Fibroblast of peridontal ligament (primary cell): ENCODE measurements at regions not wholly inside any gene's neighbourhood (a gene's known extent, or its start where the extent isn't known, plus 50 kb on each side); places are given as distances from the start of the nearest gene placed in this dataset.
A peak's percentile ranks its signal among the peaks of the same experiment; 100 is the strongest.
"Not testable (repeated sequence)": the region's sequence is repeated elsewhere in the genome, so short reads cannot be mapped to it uniquely, and the experiment has no call there.

Experiments used
- DNase-seq: peaks from one replicate; pipeline ENCODE4 v3.0.0-alpha.2; 2010; ENCODE audit errors: extremely low read depth

GRCh38 chr1:208465786-208466590 lies 221.8 kb upstream of the PLXNA2 start:
- no peak for DNase-seq

- DNase-seq: no peak
Observed at GRCh38 chr1:208467151-208467780, 223.1 kb upstream of the PLXNA2 start.

GRCh38 chr1:208475449-208475848 lies 231.3 kb upstream of the PLXNA2 start:
- DNase-seq: peak; percentile 74

GRCh38 chr1:208475951-208476845 lies 232.0 kb upstream of the PLXNA2 start:
- peak; percentile 43 for DNase-seq

- no peak for DNase-seq
Observed at GRCh38 chr1:208476846-208477170, 232.6 kb upstream of the PLXNA2 start.

GRCh38 chr1:208479435-208479834 lies 235.3 kb upstream of the PLXNA2 start:
- DNase-seq: no peak

GRCh38 chr1:208485512-208485911 lies 241.3 kb upstream of the PLXNA2 start:
- DNase-seq: no peak

- DNase-seq: no peak
Observed at GRCh38 chr1:208486677-208487076, 242.5 kb upstream of the PLXNA2 start.

GRCh38 chr1:208488432-208488831 lies 244.2 kb upstream of the PLXNA2 start:
- not testable (repeated sequence) for DNase-seq

GRCh38 chr1:208496467-208497371 lies 252.5 kb upstream of the PLXNA2 start:
- no peak for DNase-seq

GRCh38 chr1:208497866-208498541 lies 253.8 kb upstream of the PLXNA2 start:
- DNase-seq: no peak

- no peak for DNase-seq
Observed at GRCh38 chr1:208499026-208499425, 254.8 kb upstream of the PLXNA2 start.

GRCh38 chr1:208499601-208500000 lies 255.4 kb upstream of the PLXNA2 start:
- DNase-seq: no peak

GRCh38 chr1:208500375-208500774 lies 256.2 kb upstream of the PLXNA2 start:
- DNase-seq: no peak

GRCh38 chr1:208501542-208501941 lies 257.4 kb upstream of the PLXNA2 start:
- DNase-seq: no peak

- DNase-seq: no peak
Observed at GRCh38 chr1:208503787-208504186, 259.6 kb upstream of the PLXNA2 start.

GRCh38 chr1:208506812-208507211 lies 262.6 kb upstream of the PLXNA2 start:
- DNase-seq: no peak

- no peak for DNase-seq
Observed at GRCh38 chr1:208509072-208509471, 264.9 kb upstream of the PLXNA2 start.

GRCh38 chr1:208510192-208510952 lies 266.2 kb upstream of the PLXNA2 start:
- DNase-seq: peak; percentile 32

GRCh38 chr1:208511242-208511860 lies 267.2 kb upstream of the PLXNA2 start:
- no peak for DNase-seq
